HUES64 (cell line): ENCODE measurements at regions not wholly inside any gene's neighbourhood (a gene's known extent, or its start where the extent isn't known, plus 50 kb on each side); places are given as distances from the start of the nearest gene placed in this dataset.

ENCODE experiments used
- H3K27ac ChIP-seq: 2 replicates; pipeline ENCODE4 v1.7.0; 2013; ENCODE audit warnings: low read depth, low read length, inconsistent platforms
- H3K27me3 ChIP-seq: 2 replicates; pipeline ENCODE4 v1.6.1; 2013; ENCODE audit warnings: mild to moderate bottlenecking, low read length; ENCODE audit not compliant: insufficient read depth
- H3K36me3 ChIP-seq: 2 replicates; pipeline ENCODE4 v1.6.1; 2013; ENCODE audit warnings: mild to moderate bottlenecking, low read length; ENCODE audit not compliant: insufficient read depth
- H3K4me1 ChIP-seq: 2 replicates; pipeline ENCODE4 v1.6.1; 2013; ENCODE audit warnings: mild to moderate bottlenecking, low read length, moderate library complexity; ENCODE audit not compliant: insufficient read depth
- H3K4me3 ChIP-seq: 2 replicates; pipeline ENCODE4 v1.5.1; 2013; ENCODE audit warnings: mild to moderate bottlenecking, low read length, moderate library complexity
- H3K9ac ChIP-seq: 2 replicates; pipeline ENCODE4 v1.6.1; 2013; ENCODE audit warnings: mild to moderate bottlenecking, low read depth, low read length
- H3K9me3 ChIP-seq: 2 replicates; pipeline ENCODE4 v1.6.1; 2013; ENCODE audit warnings: low read depth, low read length; ENCODE audit not compliant: insufficient read depth
- WGBS: fragments of 150-250, 120-280 bp; methylation state at CpG from one replicate; pipeline ENCODE4 v1.1.7; 2013; ENCODE audit warnings: missing lambda C conversion rate; 5-methylcytosine and 5-hydroxymethylcytosine counted together

- Histone ChIP-seq H3K27me3 (no peaks in the 10 kb centered on the region), H3K4me1 (no peaks in the 10 kb centered on the region), H3K9me3 (no peaks in the 10 kb centered on the region), H3K27ac (no peak overlapping the region), H3K4me3 (no peak overlapping the region), H3K9ac (no peak overlapping the region), H3K36me3 (no peaks in the 10 kb centered on the region)
- 91% methylated on average over 2 of the region's 2 CpGs for WGBS
These were observed 257.4 kb upstream of the CAMK1G start for GRCh38 chr1:209326076-209326475.

- H3K27me3 ChIP-seq, result no peaks in the 10 kb centered on the region
- 82% methylated on average over 7 of the region's 7 CpGs for WGBS
- H3K27ac ChIP-seq, result no peak overlapping the region
- no peak overlapping the region for H3K4me3 ChIP-seq
- no peaks in the 10 kb centered on the region for H3K9me3 ChIP-seq
- no peaks in the 10 kb centered on the region for H3K4me1 ChIP-seq
- no peak overlapping the region for H3K9ac ChIP-seq
- H3K36me3 ChIP-seq, result no peaks in the 10 kb centered on the region
These were observed 256.7 kb upstream of the CAMK1G start for GRCh38 chr1:209326831-209327230.

GRCh38 chr1:209328196-209328595, 255.3 kb upstream of the CAMK1G start:
- no peaks in the 10 kb centered on the region for H3K36me3 ChIP-seq
- no peaks in the 10 kb centered on the region; the same call in 1 of the 2 replicates for H3K4me1 ChIP-seq
- no peak overlapping the region for H3K9ac ChIP-seq
- no peaks in the 10 kb centered on the region for H3K9me3 ChIP-seq
- H3K27ac ChIP-seq, result no peak overlapping the region
- H3K4me3 ChIP-seq, result no peak overlapping the region
- 84% methylated on average over 4 of the region's 4 CpGs for WGBS
- no peaks in the 10 kb centered on the region for H3K27me3 ChIP-seq

GRCh38 chr1:209335178-209335577, 248.3 kb upstream of the CAMK1G start:
- Histone ChIP-seq H3K4me1 (no peaks in the 10 kb centered on the region; the same call in 1 of the 2 replicates), H3K27me3 (no peaks in the 10 kb centered on the region), H3K4me3 (no peak overlapping the region), H3K36me3 (no peaks in the 10 kb centered on the region), H3K9me3 (no peaks in the 10 kb centered on the region), H3K9ac (no peak overlapping the region), H3K27ac (no peak overlapping the region)
- 83% methylated on average over 1 of the region's 2 CpGs for WGBS

- Histone ChIP-seq H3K4me3 (no peak overlapping the region), H3K4me1 (peaks cover 9% of the 10 kb centered on the region; the same call in 1 of the 2 replicates), H3K27me3 (no peaks in the 10 kb centered on the region), H3K9me3 (no peaks in the 10 kb centered on the region), H3K36me3 (no peaks in the 10 kb centered on the region), H3K9ac (no peak overlapping the region), H3K27ac (no peak overlapping the region)
- 88% methylated on average over 4 of the region's 4 CpGs for WGBS
These were observed 242.4 kb upstream of the CAMK1G start for GRCh38 chr1:209341146-209341545.

- Histone ChIP-seq H3K9ac (no peak overlapping the region), H3K9me3 (no peaks in the 10 kb centered on the region), H3K4me1 (peaks cover 9% of the 10 kb centered on the region; the same call in 1 of the 2 replicates), H3K36me3 (no peaks in the 10 kb centered on the region), H3K4me3 (no peak overlapping the region), H3K27me3 (no peaks in the 10 kb centered on the region), H3K27ac (no peak overlapping the region)
- WGBS, result 95% methylated on average over 8 of the region's 8 CpGs
These were observed 241.7 kb upstream of the CAMK1G start for GRCh38 chr1:209341673-209342420.

GRCh38 chr1:209342441-209343175, 240.9 kb upstream of the CAMK1G start:
- no peak overlapping the region for H3K9ac ChIP-seq
- H3K9me3 ChIP-seq, result no peaks in the 10 kb centered on the region
- peaks cover 9% of the 10 kb centered on the region; the same call in 1 of the 2 replicates for H3K4me1 ChIP-seq
- H3K27me3 ChIP-seq, result no peaks in the 10 kb centered on the region
- 92% methylated on average over 9 of the region's 9 CpGs for WGBS
- no peak overlapping the region for H3K27ac ChIP-seq
- H3K4me3 ChIP-seq, result no peak overlapping the region
- no peaks in the 10 kb centered on the region for H3K36me3 ChIP-seq

GRCh38 chr1:209343511-209343910, 240.0 kb upstream of the CAMK1G start:
- Histone ChIP-seq H3K27ac (no peak overlapping the region), H3K9ac (no peak overlapping the region), H3K27me3 (no peaks in the 10 kb centered on the region), H3K4me1 (peaks cover 9% of the 10 kb centered on the region; the same call in 1 of the 2 replicates), H3K9me3 (no peaks in the 10 kb centered on the region), H3K36me3 (no peaks in the 10 kb centered on the region), H3K4me3 (no peak overlapping the region)
- 93% methylated on average over 4 of the region's 4 CpGs for WGBS

- no peaks in the 10 kb centered on the region for H3K9me3 ChIP-seq
- H3K4me3 ChIP-seq, result no peak overlapping the region
- no peaks in the 10 kb centered on the region for H3K27me3 ChIP-seq
- 92% methylated on average over 2 of the region's 2 CpGs for WGBS
- no peak overlapping the region for H3K27ac ChIP-seq
- H3K36me3 ChIP-seq, result no peaks in the 10 kb centered on the region
- peaks cover 14% of the 10 kb centered on the region for H3K4me1 ChIP-seq
- H3K9ac ChIP-seq, result no peak overlapping the region
These were observed 239.4 kb upstream of the CAMK1G start for GRCh38 chr1:209344156-209344555.

GRCh38 chr1:209349363-209350308, 233.9 kb upstream of the CAMK1G start:
- Histone ChIP-seq H3K9ac (no peak overlapping the region), H3K4me1 (peaks cover 16% of the 10 kb centered on the region), H3K4me3 (no peak overlapping the region), H3K27me3 (no peaks in the 10 kb centered on the region), H3K36me3 (no peaks in the 10 kb centered on the region), H3K27ac (no peak overlapping the region), H3K9me3 (no peaks in the 10 kb centered on the region)
- 72% methylated on average over 8 of the region's 9 CpGs for WGBS

GRCh38 chr1:209353053-209353452, 230.5 kb upstream of the CAMK1G start:
- 94% methylated on average over 3 of the region's 3 CpGs for WGBS

More at GRCh38 chr1:209353053-209353452, 230.5 kb upstream of the CAMK1G start:
- H3K27ac ChIP-seq, result no peak overlapping the region
- H3K9me3 ChIP-seq, result no peaks in the 10 kb centered on the region
- H3K4me1 ChIP-seq, result peaks cover 42% of the 10 kb centered on the region
- no peak overlapping the region for H3K4me3 ChIP-seq
- no peak overlapping the region for H3K9ac ChIP-seq
- H3K36me3 ChIP-seq, result no peaks in the 10 kb centered on the region
- H3K27me3 ChIP-seq, result no peaks in the 10 kb centered on the region
